ENCODE measurements at regions not wholly inside any gene's neighbourhood (a gene's known extent, or its start where the extent isn't known, plus 50 kb on each side); places are given as distances from the start of the nearest gene placed in this dataset.

DNA sequence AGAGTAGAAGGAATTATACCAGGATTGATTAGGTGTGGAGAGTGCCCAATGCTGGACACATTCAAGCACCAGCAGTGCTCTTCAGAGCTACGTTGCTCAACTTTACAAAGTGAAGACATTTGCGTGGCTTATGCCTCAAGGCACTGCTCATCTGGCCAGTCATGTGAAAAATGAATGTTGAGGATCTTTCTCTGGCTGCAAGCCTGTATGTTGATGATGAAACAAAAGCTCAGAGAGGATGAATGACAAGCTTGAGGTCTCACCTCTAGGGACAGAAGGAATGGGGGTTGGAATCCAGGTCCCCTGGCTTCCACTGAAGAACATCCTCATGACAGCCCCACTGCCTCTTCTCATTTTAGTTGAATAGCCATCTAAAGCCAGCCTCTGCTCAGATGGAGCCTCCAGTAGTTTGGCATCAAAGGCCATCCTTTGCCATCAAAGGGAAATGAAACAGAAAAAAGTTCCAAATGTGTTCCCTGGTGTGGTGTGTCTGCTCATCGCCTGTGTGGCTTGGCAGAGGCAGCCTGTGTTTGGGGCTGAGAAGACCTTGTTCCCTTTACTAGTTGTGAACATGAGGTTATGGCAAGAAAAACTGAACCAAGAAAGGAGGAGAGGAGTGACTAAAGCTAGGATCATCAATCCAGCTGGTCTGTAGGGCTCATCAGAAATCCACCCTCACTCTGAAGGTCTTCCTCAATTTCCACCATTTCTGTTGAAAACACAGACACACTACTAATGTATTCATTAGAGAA, 114.0 kb upstream of the KL start:
- no peak for FAIRE-seq

DNA sequence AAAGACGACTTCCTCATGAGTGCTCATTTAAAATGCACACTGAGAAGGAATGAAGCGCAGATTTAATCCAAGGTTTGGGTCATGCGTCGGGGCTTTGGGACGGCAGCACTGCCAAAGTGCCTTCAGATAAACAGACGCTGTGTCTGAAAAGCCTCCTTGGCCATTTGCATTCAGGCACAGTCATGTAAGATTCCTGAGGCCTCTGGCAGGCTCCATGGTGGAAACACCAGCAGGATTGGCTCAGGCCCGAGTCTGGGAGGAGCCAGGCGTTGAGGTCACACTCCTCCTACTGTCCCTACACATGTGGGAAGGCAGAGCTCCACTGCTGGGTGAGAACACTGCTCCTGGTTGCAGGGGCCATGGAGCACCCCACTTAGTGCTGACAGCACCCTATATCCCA, 113.3 kb upstream of the KL start:
- DNase-seq (ENCODE audit: insufficient read length, low spot score) (no peak), FAIRE-seq (no peak)
- TF ChIP-seq, protein P1, sequence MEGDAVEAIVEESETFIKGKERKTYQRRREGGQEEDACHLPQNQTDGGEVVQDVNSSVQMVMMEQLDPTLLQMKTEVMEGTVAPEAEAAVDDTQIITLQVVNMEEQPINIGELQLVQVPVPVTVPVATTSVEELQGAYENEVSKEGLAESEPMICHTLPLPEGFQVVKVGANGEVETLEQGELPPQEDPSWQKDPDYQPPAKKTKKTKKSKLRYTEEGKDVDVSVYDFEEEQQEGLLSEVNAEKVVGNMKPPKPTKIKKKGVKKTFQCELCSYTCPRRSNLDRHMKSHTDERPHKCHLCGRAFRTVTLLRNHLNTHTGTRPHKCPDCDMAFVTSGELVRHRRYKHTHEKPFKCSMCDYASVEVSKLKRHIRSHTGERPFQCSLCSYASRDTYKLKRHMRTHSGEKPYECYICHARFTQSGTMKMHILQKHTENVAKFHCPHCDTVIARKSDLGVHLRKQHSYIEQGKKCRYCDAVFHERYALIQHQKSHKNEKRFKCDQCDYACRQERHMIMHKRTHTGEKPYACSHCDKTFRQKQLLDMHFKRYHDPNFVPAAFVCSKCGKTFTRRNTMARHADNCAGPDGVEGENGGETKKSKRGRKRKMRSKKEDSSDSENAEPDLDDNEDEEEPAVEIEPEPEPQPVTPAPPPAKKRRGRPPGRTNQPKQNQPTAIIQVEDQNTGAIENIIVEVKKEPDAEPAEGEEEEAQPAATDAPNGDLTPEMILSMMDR (IDR thresholded peaks at IDR 0.05; ENCODE audit: insufficient read depth, missing control alignments), result no peak

More for the DNA sequence above, 114.0 kb upstream of the KL start:
- TF ChIP-seq, protein P1 (IDR thresholded peaks at IDR 0.05; ENCODE audit: insufficient read depth, missing control alignments), result no peak
- DNase-seq (ENCODE audit: insufficient read length, low spot score), result no peak

DNA sequence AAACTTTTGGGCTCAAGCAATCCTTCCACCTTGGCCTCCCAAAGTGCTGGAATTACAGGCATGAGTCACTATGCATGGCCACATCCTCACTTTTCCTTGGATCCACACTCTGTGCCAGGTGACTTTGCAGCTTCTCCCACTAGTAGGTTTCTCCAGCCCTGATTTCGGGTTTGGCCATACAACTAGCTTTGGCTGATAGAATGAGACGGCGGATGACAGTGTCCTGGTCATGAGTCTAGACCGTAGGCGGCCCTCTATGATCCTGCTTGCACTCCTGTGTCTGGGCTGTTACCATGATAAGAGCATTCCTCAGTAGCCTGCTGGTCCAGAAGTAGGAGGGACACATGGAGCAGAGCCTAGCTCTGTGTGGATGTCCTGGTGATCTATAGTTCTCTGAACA, 112.5 kb upstream of the KL start:
- DNase-seq (ENCODE audit: insufficient read length, low spot score) (no peak), FAIRE-seq (no peak)
- TF ChIP-seq, protein P1 (IDR thresholded peaks at IDR 0.05; ENCODE audit: insufficient read depth, missing control alignments), result no peak

DNA sequence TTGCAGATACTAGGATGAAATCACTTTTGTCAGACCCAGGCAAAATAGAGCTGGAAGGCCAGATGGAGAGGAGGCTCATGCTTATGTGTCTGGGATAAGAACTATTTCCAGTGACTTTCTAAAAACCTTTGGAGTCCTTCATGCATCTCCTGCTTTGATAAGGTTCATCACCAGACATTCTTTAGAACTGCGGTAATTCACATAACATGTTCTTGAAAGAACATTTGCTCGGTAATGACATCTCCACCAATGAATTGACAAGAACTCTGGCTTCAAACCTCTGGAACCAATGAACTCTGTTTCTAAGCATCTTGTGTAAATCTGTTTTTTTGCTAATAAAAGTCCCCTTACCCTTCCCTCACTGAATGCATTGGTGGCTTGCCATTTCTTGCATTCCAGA, 112.0 kb upstream of the KL start:
- TF ChIP-seq, protein P1 (IDR thresholded peaks at IDR 0.05; ENCODE audit: insufficient read depth, missing control alignments), result no peak
- FAIRE-seq, result no peak
- no peak for DNase-seq (ENCODE audit: insufficient read length, low spot score)

DNA sequence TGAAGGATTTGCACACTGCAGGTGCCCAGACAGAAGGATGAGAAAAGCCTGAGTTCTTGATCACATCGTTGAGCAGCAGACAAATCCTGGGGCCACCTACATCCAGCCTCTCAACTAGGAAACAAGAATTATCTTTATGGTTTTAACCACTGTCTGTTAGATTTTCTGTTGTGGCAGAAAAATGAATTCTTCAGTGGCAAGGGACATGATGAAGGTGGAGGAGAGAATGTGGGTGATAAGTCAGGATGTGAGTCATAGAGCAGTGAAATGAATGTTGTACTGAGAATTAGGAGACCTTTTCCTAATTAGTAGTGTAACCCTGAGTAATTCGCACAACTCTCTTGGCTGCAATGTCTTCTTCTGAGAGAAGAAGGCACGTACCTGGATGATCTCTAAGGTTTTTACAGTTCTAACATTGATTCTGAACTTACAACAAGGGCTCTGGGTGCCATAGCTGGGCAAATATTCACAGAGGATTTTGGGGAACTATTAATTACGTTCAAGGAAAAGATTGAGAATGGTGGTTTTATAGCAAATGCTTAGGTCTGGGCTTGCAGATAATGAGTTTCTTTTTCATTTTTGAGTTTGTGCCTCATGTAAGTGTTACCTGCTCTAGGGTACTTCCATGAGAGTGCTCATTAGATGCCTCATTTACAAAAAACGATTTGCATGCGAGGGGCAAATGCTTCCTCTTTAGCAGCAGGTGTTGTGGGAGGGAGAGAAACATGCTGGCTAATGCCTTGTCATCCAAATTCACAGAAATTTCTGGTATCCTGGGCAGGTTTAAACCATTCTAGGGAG, 111.0 kb upstream of the KL start:
- DNase-seq (ENCODE audit: insufficient read length, low spot score), result no peak
- no peak for FAIRE-seq

DNA sequence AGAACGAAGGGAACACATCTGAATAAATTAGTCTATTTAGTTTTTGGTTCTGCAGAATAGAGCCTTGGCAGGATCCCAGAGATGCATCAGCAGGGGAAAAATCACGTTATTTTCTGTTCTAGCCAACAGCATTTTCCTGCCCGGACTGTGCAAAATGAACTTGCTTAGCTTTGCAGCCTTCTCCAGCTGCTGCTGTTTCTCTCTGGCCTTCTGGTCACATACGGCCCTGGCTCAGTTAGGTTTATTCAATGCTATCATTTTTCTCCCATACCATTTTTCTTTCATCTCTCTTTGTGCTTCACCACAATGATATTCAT, 110.4 kb upstream of the KL start:
- FAIRE-seq (no peak), DNase-seq (ENCODE audit: insufficient read length, low spot score) (no peak)
- TF ChIP-seq, protein P1 (IDR thresholded peaks at IDR 0.05; ENCODE audit: insufficient read depth, missing control alignments), result no peak

More for the DNA sequence above, 111.0 kb upstream of the KL start:
- TF ChIP-seq, protein P1 (IDR thresholded peaks at IDR 0.05; ENCODE audit: insufficient read depth, missing control alignments), result no peak

DNA sequence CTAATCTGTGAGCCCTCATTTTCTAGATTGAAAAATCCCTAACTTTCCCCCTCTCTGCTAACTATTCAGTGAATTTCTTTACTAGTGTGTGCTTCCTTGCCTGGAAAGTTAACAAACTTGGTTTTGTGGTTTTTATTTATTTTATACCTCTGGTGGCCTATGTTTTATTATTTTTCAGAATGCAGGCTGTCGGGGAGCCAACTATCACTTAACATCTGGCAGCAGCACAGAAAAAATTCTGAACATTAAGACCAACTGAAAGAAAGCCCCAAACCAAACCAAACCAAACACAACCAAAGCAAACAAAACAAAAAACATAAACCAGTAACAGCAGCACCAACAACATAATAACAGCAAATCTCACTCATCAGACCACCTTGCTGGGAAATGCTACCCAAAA, 109.0 kb upstream of the KL start:
- TF ChIP-seq, protein P1 (IDR thresholded peaks at IDR 0.05; ENCODE audit: insufficient read depth, missing control alignments), result no peak
- no peak for FAIRE-seq
- no peak for DNase-seq (ENCODE audit: insufficient read length, low spot score)

Data from D721Med (cell line).